C1 segment of cervical spinal cord (tissue), 14 donors: ENCODE measurements at regions not wholly inside any gene's neighbourhood (a gene's known extent, or its start where the extent isn't known, plus 50 kb on each side); places are given as distances from the start of the nearest gene placed in this dataset.

ENCODE experiments used
- DNase-seq, 14 donors: peaks; one replicate each; lab custom pipeline; 2025; lab: John Stamatoyannopoulos, UW

DNA sequence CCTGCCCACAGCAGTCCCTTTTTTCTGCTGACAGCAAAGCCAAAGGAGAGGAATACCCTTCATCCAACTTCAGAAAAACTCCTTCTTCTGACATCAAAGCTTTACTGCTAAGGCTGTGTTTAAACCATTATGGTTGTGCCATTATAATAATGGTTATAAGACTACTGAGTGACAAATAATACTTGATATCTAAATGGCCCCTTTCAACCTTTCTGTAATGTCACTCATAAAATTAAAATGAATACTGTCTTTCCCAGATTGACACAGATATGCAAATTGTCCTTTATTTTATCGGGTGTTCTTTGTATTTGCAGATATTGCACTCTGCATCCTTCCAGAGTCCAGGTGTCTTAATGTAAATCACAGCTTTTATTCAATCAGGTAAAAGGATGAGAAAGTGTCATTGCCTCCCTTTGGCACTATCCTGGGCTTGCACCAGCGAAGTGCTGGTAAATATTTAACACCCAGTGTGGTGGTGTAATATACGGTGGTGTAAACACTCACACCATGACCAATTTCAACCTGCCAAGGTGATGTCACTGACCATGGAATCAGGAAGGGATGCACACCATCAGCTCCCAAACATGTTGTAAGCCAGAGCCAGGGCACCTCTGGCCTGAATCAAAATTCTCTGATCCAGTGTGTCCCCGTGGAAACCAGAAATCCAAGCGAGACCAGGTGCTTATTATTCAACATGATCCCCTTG lies 139.4 kb upstream of the TENM3 start:
- DNase-seq, result no peak

DNA sequence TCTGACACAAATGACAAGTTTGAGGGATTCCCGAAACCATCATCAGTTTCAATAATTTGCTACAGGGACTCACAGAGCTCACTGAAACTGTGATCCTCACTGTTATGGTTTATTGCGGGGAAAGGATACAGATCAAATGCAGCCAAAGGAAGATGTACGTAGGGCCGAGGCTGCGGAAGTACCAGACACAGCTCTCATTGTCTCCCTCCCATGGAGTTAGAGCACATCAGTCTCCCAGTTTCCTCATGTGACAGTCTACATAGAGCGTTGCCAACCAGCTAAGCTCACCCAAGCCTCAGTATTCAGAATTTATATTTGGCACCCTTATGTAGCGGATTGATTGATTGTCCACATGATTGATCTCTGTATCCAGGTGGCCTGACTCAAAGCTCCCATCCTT lies 137.8 kb upstream of the TENM3 start:
- DNase-seq, result no peak

DNA sequence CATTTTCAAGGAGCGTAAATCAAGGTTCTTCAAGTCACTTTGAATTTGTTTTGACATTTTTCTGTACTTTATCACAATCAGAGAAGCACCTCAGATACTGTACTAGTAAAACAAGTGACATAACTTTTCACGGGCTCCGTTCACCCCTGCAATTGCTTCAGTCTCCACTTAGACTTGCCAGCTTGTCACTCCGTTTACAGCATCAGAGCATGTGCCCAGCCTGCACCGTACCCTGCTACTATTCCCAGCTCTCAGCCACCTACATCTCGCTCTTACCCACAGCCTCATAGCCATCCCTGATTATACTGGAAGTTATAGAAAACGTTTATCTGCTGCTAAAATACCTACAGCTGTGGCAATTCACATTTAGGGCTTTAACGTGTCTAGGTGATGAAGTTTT lies 135.3 kb upstream of the TENM3 start:
- DNase-seq, result no peak

DNA sequence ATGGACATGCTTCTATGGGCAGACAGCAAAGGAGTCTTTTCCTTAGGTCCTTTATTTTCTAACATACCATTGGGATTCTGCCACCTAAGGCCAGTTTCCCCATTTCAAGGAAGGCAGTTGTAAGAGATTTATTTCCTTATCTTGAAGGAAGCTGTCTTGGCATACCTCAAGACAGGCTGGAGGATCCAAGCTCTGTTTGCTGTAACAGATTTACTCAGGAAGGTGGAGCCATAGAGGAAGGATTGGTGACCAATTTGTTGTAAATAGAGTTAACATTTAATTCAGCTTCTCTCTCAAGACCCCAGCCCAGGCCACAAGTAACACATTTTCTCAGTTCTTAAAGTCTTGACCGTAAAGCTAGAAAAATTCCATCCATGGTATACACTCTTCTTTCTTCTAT lies 131.6 kb upstream of the TENM3 start:
- DNase-seq, result no peak

DNA sequence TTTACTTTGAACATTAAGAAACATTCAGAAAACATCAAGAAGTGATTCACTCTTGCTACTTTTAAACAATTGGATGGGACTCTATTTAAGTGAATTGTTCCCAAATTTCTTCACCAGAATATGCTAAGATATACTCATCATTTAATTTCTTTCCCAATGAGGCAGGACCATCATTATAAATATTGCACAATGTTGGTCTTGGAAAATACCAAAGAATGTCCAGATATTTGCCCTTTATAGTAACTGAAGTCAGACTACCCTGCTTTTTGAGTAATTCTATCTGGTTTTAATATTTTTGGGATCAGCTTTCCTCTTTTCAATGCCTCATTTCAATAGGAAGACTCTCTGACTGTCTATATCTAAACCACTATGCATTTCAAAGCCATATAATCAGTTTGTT lies 129.4 kb upstream of the TENM3 start:
- no peak for DNase-seq

DNA sequence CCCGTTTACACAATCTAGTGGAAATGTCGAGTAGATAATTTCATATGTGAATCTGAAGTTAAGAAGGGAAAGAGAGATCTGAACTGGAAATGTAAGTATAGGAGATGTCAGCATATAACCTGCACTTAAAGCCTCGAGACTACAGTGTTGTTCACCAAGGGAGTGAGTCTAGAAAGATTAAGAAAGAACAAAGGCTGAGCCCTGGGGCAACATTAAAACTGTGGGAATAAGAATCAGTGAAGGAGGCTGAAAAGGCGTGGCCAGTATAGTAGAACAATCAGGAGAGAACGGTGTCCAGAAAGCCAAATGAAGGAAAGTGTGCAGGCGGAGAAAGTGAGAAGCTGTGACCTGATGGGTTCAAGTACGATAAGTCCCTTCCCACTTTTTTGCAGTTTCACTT lies 118.8 kb upstream of the TENM3 start:
- no peak for DNase-seq

DNA sequence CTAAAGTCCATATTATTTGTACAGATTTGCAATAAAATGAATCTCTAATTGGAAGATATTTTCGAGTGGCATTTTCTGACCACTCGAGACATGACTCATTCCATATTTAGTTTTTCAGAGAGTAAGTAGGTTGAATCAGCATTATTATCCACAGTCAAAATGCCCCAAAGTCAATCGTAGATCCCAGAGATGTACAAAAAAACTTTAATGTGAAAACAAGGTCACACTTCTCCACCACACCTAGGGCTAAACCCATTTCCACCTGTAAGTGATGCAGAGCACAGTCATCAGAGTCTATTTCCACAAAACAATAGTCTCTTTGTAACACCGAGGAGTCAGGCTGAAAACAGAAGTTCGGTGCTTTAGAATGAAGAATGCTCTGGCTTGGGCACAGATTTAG lies 117.1 kb upstream of the TENM3 start:
- no peak for DNase-seq

DNA sequence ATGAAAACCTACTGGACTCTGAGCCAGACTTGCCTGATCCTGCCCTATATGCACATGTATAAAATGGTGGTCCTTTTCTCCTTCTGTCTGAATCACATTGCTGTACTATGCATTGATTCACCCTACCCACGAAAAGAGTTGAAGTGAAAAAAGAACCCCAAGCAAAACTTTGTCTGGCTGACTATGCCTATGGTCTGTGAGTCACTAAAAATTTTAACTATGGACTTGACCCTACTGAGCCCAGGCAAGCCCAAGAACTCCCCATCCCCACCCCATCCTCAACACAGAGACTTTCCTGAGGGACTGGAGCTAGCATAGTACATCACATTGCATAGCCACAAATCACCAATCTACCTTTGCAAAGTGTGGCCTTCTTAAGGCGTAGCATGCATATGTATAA lies 116.6 kb upstream of the TENM3 start:
- DNase-seq, result no peak

DNA sequence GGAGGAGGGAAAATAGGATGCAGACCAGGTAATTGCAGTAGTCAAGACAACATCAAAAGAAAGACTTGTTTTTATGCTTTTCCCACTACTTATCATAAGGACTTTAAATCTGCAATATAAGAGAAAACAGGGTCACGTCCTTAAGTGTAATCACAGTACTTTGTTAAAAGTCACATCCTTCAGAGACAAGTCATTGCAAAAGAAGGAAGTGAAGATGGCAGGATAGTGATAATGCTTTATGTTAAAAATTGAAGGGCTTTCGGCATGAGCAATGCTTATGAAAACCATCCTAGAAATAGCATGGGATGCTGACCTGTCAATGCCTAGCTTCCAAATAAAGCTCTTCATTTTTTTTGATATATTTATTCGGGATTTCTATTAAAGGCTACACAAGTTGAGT lies 110.2 kb upstream of the TENM3 start:
- no peak for DNase-seq

DNA sequence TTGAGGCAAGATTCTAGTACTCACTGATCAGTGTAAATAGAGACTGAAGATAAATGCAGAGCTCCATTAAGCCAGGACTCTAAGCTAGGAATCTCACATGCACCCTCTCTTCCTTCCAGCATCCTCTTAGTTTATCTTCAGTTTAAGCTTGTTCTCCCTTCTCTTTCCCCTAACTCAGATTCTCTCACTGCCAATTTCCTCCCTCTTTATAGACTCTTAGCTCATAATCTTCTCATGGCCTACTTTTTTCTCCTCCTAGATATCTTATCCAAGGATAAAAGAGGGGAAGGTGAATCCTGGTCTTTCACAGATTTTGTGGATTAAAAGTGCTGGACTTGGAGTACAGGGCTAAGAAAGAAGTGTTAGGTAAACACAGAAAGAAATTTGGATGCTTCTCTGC lies 108.9 kb upstream of the TENM3 start:
- no peak for DNase-seq

DNA sequence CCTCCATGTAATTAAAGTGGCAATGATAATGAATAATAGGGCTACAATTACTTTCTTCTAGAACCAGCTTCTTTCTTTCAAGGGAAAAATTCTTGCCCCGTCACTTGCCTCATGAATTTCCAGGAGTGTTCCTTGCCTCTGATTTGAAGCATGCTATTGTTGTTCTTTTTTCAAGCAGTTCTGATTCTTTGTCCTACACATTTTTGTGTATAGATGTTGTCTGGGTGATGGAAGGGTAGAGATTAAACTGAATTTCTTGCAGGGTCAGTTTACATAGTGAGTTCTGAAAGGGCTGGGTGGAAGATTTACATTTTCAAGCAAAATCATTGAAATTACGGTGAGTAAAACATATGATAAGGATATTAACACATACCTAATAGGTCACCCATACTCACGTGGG lies 107.0 kb upstream of the TENM3 start:
- no peak for DNase-seq

DNA sequence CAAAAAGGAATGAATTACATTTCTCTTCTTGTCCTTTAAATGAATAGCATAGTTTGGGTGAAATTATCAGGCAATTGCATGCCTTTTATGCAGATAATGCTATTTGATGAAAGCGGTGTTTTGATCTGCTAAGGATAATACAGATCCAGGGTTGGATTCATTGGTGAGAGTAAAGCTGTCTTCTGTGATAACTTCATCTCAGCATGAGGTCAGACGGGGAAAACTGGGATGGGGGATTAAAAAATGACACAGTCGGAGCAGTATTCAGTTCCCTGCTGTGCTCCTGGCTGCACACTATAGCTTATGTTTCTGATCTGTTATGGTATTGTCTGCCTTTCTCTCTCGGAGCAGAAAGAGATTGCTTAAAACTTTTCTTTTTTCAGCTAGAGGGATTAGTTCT lies 105.9 kb upstream of the TENM3 start:
- no peak for DNase-seq

DNA sequence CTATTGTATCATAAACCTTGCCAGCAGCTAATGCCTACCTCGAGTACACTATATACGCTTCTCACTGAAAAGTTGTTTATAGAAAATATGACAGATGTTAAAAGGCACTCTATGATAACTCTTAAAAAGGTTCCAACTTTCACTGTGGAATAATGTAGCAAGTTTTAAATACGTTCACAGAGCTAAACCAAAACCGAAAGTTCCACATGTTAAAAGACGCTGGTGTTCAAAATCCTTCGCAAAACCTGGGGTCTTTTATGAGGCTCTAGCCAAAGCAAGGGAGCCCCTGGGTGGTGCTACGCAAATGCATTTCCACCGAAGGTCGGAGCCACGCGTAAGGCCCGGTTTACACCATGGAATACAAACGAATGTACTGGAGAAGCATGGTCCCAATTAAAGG lies 103.7 kb upstream of the TENM3 start:
- no peak for DNase-seq

DNA sequence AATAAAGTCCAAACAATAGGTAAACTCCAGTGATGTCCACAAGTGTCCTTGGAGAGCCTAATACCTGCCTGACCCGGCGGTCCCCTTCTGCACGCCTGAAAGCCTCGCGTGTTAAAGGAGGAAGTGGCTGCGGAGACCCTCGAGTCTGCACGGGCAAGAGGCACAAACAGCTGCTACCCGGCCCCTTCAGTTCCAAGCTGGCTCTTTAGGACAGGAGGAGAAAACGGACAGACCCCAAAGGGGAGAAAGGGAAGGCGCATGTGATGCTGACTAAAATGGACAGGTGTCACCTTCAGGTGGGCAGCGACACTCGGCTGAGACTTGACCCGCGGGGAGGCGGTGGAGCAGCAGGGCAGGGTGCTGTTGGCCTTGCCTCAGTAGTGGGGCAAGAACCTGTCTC lies 102.7 kb upstream of the TENM3 start:
- no peak for DNase-seq

DNA sequence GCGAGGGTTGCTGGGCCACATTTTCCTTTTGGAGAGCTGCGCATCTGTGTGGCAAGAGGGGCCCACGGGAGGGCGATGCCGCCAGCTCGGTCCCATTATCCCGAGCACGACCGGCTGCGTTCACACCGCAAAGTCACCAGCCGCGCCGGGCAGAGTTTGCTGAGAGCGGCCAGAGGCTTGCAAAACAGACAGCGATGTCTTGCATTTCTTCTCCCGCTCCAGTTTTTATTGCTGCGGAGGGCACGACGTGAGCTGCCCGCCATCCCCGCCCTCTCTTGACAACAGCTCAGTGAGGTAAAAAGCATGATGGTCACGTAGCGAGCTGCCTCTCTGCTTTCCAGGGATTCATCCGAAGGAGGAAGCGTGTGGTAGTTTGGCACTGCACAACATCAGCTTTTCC lies 102.1 kb upstream of the TENM3 start:
- peak in 3 of 14 donors; percentile 2 to 3 (median 3) for DNase-seq

DNA sequence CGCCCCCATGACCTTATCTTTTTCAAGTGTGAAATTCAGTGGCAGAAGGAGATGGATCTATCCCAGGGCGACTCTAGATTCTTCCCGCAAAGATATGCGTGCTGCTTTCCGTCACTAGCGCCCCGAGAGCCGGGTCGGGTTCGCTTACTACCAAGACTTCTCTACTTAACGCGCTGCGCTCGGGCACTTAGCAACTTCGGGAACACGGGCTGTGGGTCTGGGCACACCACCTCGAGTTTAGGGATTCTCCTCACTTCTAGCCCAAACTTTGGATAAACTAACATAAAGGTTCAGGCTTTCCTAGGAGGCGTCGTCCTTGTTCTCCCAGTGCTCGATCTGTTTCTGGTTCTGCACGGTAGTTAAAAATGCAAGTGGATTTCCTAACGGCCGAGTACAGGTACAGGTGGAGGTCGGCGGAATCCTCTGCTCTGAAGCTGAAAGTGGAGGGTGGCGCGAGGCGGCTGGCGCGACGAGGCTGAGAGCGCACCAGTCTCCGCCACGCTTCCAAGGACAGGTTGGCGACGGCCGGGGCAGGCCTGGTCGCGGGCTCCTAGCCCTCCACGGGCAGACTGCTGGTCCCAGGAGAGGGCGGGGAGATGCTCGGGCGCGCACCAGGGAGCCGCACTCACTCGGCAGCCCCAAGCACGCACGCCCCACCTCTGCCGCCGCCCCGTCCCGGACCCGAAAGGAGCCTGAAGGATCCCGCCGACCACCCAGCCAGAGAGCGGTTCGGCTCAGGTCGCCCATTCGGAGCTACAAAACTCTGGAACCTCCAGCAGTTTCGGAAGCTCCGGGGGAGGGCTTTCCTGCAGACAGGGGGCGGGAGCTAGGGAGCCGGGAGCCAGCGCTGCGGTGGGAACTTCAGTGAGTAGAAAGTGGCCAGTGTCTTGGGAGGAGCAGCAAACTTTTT lies 100.8 kb upstream of the TENM3 start:
- DNase-seq, result peak in 4 of 14 donors; percentile 7 to 37 (median 15)

DNA sequence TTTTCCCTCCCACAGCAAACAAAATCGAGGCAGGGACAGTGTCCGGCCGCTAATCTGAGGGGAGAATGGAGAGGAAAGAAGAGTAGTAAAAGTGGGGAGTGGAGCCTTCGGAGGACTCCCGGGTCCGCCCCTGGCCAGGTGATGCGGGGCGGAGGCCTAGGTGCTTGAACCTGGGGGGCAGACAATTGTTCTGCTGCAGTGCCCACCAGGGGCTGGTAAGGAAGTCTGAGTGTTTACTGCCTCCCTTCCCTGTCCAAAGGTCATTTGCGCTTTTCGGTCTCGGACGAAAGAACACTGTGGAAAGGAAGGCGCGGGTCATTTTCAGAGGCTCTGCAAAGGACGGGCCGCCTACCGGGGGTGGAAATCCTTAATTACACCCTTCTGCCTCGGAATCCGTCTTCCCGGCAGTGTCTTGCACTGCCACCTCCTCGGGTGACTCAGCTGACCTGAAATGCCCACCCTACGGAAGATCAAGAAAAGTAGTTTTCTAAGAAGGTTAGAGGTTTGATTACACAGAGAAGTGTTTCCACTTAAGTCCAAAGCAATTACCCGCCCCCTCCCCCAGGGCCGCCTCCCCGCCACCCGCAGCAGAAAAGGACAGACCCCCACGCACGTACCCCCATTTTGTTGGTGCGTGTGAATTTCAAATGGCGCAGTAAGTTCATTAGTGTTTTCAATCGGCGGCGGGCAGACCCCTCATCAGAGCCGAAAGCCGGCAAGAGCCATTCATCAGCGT lies 99.9 kb upstream of the TENM3 start:
- no peak for DNase-seq

DNA sequence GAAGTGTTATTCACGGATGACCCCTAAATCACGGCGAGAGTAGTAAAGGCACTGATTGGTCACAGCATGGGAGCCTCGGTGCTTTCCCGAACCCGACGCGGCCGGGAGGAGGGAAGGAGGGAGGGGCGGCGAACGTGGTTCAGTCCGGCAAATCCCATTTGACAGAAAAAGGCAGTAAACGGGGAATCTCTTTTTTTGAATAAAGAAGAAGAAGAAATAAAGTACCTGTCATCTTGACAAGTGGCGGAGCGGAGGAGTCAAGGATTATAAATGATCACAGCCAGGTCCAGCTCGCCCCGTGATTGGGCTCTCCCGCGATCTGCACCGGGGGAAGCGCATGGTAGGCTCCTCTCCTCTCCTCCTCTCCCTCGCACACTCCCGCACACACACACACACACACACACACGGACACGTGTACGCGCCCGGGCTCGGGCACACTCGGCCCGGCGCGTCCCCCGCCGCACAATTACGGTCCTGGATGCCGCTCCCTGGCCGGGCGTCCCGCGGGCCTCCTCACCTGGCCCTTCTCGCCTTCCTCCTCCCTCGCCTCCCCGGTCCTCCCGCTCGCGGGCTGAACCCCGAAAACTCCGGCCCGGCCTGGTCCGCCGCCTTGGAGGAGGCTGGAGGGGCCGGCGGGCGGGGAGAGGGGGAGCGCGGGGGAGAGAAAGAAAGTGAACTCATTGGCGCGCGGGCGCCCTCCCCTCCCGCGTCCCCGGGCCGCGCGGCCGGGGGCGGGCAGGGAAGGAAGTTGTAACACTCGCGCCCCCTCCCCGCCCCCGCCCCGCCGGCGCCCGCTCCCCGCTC lies 99.2 kb upstream of the TENM3 start:
- DNase-seq, result peak in 6 of 14 donors; percentile 8 to 80 (median 44)

DNA sequence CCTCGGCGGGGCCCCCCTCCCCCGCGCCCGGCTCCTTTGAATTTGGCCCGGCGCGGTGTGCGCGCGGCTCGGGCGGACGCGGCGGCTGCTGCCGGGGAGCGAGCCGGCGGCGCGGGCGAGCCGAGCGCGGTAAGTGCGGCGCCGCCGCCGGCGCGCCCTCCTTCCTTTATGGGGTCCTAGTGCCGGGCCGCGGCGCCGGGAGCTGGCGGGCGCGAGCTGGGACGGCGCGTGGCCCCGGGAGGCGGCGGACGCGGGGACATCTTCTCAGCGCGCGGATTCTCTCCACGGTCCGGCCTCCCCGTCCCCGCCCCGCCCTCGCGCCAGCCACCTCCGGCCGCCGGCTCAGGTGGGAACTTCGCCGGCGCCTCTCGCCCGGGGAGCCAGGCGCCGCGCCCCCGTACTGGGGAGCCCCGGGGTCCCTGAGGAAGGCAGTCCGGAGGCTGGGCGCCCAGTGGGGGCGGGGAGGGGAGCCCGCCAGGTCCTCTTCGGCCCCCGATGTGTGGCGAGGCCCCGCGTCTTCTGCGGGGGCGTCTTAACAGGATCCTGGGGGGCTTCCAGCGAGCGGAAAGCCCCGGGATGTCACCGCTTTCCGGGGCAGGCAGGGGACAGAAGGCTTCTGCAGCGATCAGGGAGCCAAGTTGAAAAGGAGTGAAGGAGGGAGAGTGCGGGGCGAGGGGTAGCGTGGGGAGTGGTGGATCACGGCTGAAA lies 98.4 kb upstream of the TENM3 start:
- DNase-seq, result peak in 3 of 14 donors; percentile 5 to 43 (median 14)

DNA sequence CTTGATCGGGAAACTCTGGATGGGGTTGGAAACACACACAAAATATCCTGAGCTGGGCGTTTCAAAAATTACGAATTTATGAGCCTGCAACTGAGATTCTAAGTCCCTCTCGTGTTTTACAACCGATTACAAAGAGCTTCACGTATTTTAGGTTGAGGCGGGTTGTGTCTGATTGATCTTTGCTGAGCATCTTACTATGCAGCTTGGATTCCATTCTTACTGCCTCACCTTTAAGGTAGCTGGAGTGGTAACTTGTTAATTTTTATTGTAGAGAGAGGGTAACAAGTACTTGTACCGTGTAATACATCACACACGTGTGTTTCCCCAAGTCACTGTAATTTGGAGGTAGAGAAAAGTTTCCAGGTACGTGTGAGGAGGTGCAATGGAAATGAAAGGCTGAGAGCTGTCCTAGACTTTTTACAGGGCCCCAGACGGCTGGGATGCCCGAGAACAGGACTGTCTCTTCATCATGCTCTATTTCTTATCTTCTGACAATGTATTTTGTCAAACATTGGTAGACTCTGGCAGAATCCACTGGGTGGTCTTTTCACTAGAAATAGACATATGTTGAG lies 97.8 kb upstream of the TENM3 start:
- DNase-seq, result no peak

DNA sequence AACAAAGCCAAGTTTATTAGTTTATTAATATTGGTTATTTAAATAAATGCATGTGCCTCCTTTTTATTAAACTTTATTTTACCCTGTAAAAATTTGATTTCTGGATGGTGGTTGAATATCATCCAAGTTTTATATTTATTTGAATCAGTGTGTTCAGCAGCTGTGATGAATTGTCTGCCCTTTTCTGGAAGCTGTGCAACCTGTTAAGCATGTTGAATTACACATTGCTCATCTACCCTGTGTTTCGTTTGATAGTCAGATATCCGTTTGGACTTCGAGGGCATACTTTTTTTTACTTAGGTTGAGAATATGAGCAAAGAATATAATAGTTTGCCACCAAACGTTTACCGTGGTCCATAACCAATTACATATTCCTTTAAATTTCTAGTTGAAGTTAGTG lies 95.8 kb upstream of the TENM3 start:
- DNase-seq, result no peak
